ENCODE measurements at regions not wholly inside any gene's neighbourhood (a gene's known extent, or its start where the extent isn't known, plus 50 kb on each side); places are given as distances from the start of the nearest gene placed in this dataset.

DNA sequence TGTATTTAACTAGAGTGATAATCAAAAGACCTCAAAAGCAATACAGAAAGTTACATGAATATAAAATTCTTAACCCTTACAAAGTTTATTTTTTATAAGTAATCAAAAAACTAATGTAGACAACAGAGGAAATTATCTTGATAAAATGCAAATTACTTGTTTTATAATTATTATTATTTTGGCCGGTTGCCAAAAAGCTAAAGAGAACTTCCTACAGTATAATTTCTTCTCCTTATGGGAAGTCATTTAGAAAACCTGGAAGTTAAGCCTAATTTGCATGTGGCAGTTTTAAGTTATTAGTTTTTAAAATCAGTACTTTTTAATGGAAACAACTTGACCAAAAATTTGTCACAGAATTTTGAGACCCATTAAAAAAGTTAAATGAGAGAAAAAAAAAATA, 621.3 kb upstream of the PCDH10 start:
- TF ChIP-seq SP1 (IDR thresholded peaks at IDR 0.05), result no peak
- TF ChIP-seq, protein P1, sequence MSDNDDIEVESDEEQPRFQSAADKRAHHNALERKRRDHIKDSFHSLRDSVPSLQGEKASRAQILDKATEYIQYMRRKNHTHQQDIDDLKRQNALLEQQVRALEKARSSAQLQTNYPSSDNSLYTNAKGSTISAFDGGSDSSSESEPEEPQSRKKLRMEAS (IDR thresholded peaks at IDR 0.05), result no peak
- TF ChIP-seq, protein P2, sequence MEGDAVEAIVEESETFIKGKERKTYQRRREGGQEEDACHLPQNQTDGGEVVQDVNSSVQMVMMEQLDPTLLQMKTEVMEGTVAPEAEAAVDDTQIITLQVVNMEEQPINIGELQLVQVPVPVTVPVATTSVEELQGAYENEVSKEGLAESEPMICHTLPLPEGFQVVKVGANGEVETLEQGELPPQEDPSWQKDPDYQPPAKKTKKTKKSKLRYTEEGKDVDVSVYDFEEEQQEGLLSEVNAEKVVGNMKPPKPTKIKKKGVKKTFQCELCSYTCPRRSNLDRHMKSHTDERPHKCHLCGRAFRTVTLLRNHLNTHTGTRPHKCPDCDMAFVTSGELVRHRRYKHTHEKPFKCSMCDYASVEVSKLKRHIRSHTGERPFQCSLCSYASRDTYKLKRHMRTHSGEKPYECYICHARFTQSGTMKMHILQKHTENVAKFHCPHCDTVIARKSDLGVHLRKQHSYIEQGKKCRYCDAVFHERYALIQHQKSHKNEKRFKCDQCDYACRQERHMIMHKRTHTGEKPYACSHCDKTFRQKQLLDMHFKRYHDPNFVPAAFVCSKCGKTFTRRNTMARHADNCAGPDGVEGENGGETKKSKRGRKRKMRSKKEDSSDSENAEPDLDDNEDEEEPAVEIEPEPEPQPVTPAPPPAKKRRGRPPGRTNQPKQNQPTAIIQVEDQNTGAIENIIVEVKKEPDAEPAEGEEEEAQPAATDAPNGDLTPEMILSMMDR (IDR thresholded peaks at IDR 0.05; ENCODE audit: low read depth, low read length, missing input control), result no peak
- no peak for TF ChIP-seq RAD21 (IDR thresholded peaks at IDR 0.05)
- no peak for TF ChIP-seq JUND (IDR thresholded peaks at IDR 0.05)

Data from liver (tissue), 3 donors.